OCI-LY1 (cell line): ENCODE measurements at regions not wholly inside any gene's neighbourhood (a gene's known extent, or its start where the extent isn't known, plus 50 kb on each side); places are given as distances from the start of the nearest gene placed in this dataset.

Experiments
- EZH2 ChIP-seq: fragments of 200-600 bp; sonication (generic), shearing (Covaris generic); IDR thresholded peaks from 2 replicates; pipeline ENCODE4 v1.8.0; 2017; ENCODE audit warnings: borderline replicate concordance, mixed run types, mild to moderate bottlenecking, antibody characterized with exemption, low read length, moderate library complexity, mixed read lengths
- TF ChIP-seq, protein P1 (sequence below): fragments of 200-600 bp; sonication (generic), shearing (Covaris generic); IDR thresholded peaks from 2 replicates; pipeline ENCODE4 v1.5.1; 2017; ENCODE audit warnings: mild to moderate bottlenecking, antibody characterized with exemption, low read length, moderate library complexity, mixed read lengths

DNA sequence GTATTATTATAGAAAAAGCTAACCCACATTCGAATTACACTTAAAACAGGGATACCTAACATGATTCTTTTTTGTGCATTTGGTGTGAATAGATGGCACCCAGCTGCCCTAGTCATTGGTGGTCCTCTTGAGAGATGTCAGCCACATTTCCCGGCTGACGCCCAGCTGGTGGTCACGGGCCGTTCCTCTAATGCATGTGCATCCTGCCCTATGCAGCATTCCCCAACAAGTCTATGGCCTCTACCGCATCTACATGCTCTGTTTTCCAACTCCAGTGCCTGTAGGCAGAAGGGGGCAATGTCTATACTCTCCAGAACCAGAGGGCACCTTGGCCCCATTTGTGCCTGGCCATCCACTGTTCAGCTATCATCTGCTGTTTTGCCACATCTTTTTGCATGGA lies 78.6 kb upstream of the PRICKLE2 start:
- TF ChIP-seq, protein P1, sequence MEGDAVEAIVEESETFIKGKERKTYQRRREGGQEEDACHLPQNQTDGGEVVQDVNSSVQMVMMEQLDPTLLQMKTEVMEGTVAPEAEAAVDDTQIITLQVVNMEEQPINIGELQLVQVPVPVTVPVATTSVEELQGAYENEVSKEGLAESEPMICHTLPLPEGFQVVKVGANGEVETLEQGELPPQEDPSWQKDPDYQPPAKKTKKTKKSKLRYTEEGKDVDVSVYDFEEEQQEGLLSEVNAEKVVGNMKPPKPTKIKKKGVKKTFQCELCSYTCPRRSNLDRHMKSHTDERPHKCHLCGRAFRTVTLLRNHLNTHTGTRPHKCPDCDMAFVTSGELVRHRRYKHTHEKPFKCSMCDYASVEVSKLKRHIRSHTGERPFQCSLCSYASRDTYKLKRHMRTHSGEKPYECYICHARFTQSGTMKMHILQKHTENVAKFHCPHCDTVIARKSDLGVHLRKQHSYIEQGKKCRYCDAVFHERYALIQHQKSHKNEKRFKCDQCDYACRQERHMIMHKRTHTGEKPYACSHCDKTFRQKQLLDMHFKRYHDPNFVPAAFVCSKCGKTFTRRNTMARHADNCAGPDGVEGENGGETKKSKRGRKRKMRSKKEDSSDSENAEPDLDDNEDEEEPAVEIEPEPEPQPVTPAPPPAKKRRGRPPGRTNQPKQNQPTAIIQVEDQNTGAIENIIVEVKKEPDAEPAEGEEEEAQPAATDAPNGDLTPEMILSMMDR, result no peak
- no peak for TF ChIP-seq EZH2
